AG04449 (cell line): ENCODE measurements at regions not wholly inside any gene's neighbourhood (a gene's known extent, or its start where the extent isn't known, plus 50 kb on each side); places are given as distances from the start of the nearest gene placed in this dataset.
"Not testable (repeated sequence)": the region's sequence is repeated elsewhere in the genome, so short reads cannot be mapped to it uniquely, and the experiment has no call there.

Experiments
- CTCF ChIA-PET: fragments of 350-600 bp; formaldehyde crosslinking; extraction: SDS; loops from one replicate; lab custom pipeline; 2021; ENCODE audit warnings: antibody characterized with exemption; lab: Yijun Ruan, JAX
- POLR2A ChIA-PET: fragments of 400-600, 350-600 bp; formaldehyde crosslinking; extraction: SDS; loops from one replicate; lab custom pipeline; 2020; ENCODE audit warnings: antibody characterized with exemption, inconsistent platforms; lab: Yijun Ruan, JAX
- DNase-seq: peaks from one replicate; pipeline ENCODE4 v3.0.0-alpha.2; 2010; ENCODE audit warnings: low read depth, low spot score
- H3K4me3 ChIP-seq: 2 replicates; pipeline ENCODE4 v1.5.1; 2011; ENCODE audit warnings: low read depth, mild to moderate bottlenecking, control low read depth, low read length
- TF ChIP-seq, protein P1 (sequence below): IDR thresholded peaks from one replicate; pipeline ENCODE4 v1.5.1; 2011; ENCODE audit warnings: mild to moderate bottlenecking, moderate library complexity, low read length, control low read depth, inconsistent platforms; ENCODE audit not compliant: insufficient read depth; ENCODE audit errors: missing control alignments

DNA sequence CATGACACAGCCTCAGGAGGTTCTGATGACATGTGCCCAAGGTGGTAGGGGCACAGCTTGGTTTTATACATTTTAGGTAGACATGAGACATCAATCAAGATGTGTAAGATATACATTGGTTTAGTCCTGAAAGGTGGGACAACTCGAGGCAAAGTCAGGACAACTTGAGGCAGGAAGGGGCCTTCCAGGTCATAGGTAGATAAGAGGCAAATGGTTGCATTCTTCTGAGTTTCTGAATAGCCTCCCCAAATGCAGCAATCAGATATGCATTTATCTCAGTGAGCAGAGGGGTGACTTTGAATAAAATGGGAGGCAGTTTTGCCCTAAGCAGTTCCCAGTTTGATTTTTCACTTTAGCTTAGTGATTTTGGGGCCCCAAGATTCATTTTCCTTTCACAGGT lies 91.6 kb downstream of the CHCHD4 start:
- H3K4me3 ChIP-seq = no peak overlapping the region
- TF ChIP-seq, protein P1, sequence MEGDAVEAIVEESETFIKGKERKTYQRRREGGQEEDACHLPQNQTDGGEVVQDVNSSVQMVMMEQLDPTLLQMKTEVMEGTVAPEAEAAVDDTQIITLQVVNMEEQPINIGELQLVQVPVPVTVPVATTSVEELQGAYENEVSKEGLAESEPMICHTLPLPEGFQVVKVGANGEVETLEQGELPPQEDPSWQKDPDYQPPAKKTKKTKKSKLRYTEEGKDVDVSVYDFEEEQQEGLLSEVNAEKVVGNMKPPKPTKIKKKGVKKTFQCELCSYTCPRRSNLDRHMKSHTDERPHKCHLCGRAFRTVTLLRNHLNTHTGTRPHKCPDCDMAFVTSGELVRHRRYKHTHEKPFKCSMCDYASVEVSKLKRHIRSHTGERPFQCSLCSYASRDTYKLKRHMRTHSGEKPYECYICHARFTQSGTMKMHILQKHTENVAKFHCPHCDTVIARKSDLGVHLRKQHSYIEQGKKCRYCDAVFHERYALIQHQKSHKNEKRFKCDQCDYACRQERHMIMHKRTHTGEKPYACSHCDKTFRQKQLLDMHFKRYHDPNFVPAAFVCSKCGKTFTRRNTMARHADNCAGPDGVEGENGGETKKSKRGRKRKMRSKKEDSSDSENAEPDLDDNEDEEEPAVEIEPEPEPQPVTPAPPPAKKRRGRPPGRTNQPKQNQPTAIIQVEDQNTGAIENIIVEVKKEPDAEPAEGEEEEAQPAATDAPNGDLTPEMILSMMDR = no peak
- ChIA-PET CTCF (no interaction called here), POLR2A (no interaction called here)
- DNase-seq = no peak

DNA sequence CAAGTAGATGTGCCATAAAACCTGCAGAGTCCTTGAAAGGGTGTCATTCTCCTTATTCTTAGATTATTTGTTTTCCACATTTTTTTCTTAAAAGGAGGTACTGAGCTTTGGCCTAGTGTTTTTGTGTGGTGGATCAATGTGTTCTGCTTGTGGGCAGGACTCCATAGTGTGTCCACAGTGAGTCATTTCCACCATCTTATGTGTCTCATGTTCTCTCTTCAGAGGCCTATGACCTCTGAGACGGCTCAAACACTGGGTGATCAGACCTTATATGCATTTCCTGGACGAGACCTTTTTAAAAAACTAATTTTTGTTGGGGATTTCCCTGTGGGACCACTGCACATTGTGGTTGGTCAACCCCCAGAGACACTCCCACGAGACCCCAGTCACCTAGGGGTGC lies 93.4 kb downstream of the CHCHD4 start:
- DNase-seq = no peak
- ChIA-PET CTCF (no interaction called here), POLR2A (no interaction called here)
- TF ChIP-seq, protein P1 = no peak
- H3K4me3 ChIP-seq = no peak overlapping the region

DNA sequence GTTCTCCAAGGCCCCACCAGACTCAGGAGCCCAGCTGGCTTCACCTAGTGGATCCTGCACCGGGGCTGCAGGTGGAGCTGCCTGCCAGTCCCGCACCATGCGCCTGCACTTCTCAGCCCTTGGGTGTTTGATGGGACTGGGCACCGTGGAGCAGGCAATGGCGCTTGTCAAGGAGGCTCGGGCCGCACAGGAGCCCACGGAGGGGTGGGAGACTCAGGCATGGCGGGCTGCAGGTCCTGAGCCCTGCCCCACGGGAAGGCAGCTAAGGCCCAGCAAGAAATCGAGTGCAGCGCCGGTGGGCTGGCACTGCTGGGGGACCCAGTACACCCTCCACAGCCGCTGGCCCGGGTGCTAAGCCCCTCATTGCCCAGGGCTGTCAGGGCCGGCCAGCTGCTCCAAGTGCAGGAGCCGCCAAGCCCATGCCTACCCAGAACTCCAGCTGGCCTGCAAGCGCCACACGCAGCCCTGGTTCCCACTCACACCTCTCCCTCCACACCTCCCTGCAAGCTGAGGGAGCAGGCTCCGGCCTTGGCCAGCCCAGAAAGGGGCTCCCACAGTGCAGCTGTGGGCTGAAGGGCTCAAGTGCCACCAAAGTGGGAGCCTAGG lies 95.2 kb downstream of the CHCHD4 start:
- CTCF ChIA-PET, H3K4me3 ChIP-seq, POLR2A ChIA-PET: not testable (repeated sequence)

DNA sequence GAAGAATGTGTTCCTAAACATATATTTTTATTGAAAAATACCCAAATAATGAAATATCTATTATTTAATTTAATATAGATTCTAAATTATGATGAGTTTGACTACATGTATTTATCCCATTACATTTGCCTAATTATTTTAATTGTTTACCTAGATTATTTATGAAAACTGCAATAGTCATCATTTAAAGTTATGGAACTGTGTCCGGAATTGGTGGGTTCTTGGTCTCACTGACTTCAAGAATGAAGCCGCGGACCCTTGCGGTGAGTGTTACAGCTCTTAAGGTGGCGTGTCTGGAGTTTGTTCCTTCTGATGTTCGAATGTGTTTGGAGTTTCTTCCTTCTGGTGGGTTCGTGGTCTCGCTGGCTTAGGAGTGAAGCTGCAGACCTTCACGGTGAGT lies 96.5 kb downstream of the CHCHD4 start:
- DNase-seq, POLR2A ChIA-PET, H3K4me3 ChIP-seq, CTCF ChIA-PET: not testable (repeated sequence)

More for the DNA sequence above, 95.2 kb downstream of the CHCHD4 start:
- not testable (repeated sequence) for DNase-seq

DNA sequence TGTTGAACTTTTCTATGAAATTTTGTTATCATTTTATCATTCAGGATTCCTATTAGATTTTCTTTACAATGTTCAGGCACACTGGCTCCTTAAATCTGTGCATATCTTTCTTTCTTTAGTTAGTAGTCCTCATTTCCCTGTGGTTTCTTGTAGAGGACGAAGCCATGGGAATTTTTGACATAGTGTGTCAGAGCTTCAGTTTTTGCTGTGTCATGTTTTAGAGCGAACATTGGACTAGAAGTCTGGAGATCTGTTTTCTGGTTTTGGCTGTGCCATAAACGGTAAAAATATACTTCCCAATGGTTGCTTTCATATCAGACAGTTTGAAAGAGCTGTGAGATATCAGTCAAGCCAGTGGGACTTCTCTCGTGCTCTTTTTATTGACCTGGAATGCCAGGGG lies 105.2 kb downstream of the CHCHD4 start:
- CTCF ChIA-PET = no interaction called here
- POLR2A ChIA-PET = no interaction called here
- no peak for DNase-seq

DNA sequence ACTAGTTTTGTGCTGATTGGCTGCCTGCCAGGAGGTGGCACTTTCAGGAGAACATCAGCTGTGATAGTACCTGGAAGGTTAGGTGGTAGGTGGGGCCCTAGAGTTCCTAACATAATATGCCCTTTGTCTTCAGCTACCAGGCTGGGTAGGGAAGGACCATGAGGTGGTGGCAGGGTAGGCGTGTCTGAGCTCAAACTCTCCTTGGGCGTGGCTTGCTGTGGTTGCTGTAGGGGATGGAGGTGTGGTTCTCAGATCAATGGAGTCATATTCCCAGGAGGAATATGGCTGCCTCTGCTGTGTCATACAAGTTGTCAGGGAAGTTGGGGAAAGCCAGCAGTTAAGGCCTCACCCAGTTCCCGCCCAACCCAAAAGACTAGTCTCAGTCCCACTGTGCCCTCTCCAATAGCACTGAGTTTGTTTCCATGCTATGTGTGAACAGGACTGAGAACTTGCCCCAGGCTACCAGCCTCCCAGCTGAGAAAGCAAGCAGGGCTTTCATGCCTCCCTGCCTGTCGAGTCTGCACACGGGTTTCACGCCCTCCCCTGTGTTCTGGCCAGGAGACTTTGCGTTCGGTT lies 107.7 kb downstream of the CHCHD4 start:
- CTCF ChIA-PET = no interaction called here
- TF ChIP-seq, protein P1 = no peak
- POLR2A ChIA-PET = no interaction called here
- no peak overlapping the region for H3K4me3 ChIP-seq
- DNase-seq = no peak

More for the DNA sequence above, 105.2 kb downstream of the CHCHD4 start:
- H3K4me3 ChIP-seq = no peak overlapping the region
- TF ChIP-seq, protein P1 = no peak

DNA sequence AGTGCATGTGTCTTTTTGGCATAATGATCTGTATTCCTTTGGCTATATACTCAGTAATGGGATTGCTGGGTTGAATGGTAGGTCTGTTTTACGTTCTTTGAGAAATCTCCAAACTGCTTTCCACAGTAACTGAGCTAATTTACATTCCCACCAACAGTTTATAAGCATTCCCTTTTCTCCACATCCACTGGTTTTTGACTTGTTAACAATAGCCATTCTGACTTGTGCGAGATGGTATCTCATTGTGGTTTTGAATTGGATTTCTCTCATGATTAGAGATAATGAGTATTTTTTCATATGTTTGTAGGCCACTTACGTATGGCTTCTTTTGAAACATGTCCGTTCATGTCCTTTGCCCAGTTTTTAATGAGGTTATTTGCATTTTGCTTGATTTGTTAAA lies 117.7 kb downstream of the CHCHD4 start:
- H3K4me3 ChIP-seq = no peak overlapping the region
- POLR2A ChIA-PET = no interaction called here
- CTCF ChIA-PET = no interaction called here
- DNase-seq = no peak
- TF ChIP-seq, protein P1 = no peak
